PC-3 (cell line): ENCODE measurements at regions not wholly inside any gene's neighbourhood (a gene's known extent, or its start where the extent isn't known, plus 50 kb on each side); places are given as distances from the start of the nearest gene placed in this dataset.

Source experiments
- CTCF ChIP-seq: fragments of 300-600 bp; sonication (generic); conservative IDR thresholded peaks from 2 replicates; pipeline ENCODE4 v1.5.1; 2017; ENCODE audit warnings: antibody characterized with exemption, low read depth, mild to moderate bottlenecking, low read length
- EZH2 ChIP-seq: fragments of 300-600 bp; sonication (generic); IDR thresholded peaks from one replicate; pipeline ENCODE4 v1.6.1; 2017; ENCODE audit warnings: antibody characterized with exemption, mild to moderate bottlenecking, low read length; ENCODE audit not compliant: unreplicated experiment
- EZH2phosphoT487 ChIP-seq: fragments of 300-600 bp; sonication (generic); IDR thresholded peaks from 2 replicates; pipeline ENCODE4 v1.6.1; 2018; ENCODE audit warnings: mild to moderate bottlenecking, antibody characterized with exemption, low read length, borderline replicate concordance

DNA sequence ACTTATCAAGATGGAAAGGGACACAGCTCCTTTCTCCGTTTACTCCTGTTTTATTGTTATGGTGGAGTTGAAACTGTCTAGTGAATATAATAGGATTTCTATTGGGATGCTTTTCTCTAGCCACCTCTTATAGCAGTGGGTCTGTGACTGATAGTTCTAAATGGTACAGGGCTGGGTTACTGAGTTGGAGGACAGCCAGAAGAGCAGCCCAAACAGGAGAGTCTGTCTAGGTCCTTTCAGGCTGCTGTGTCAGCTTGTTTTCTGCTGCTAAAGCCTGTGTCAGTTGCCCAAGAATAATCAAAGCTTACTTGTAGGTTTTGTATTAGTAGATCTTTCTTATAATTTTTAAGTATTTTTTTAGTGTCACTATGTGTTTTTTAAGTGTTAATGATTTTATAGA is 356.0 kb upstream of the SEMA6A start:
- TF ChIP-seq EZH2 (no peak), CTCF (no peak), EZH2phosphoT487 (no peak)
